ENCODE measurements at regions not wholly inside any gene's neighbourhood (a gene's known extent, or its start where the extent isn't known, plus 50 kb on each side); places are given as distances from the start of the nearest gene placed in this dataset.

GRCh38 chr7:113247198-113247597 lies 128.8 kb upstream of the SMIM30 start:
- TF ChIP-seq FOXK2 (IDR thresholded peaks at IDR 0.05): no peak
- no peak for TF ChIP-seq TARDBP (IDR thresholded peaks at IDR 0.05)
- TF ChIP-seq FOXM1 (IDR thresholded peaks at IDR 0.05; ENCODE audit: borderline replicate concordance): no peak
- no peak for TF ChIP-seq NFRKB (IDR thresholded peaks at IDR 0.05)
- no peak for TF ChIP-seq SP1 (IDR thresholded peaks at IDR 0.05)
- no peak for TF ChIP-seq SUZ12 (IDR thresholded peaks at IDR 0.05)

Data from HEK293T (cell line).